Panc1 (cell line): ENCODE measurements at regions not wholly inside any gene's neighbourhood (a gene's known extent, or its start where the extent isn't known, plus 50 kb on each side); places are given as distances from the start of the nearest gene placed in this dataset.

Experiments
- ATAC-seq: fragments of 200-7000 bp; cut with Tn5 transposase; 2 replicates; pipeline ENCODE4 v1.9.1; 2020; ENCODE audit warnings: mild to moderate bottlenecking, moderate library complexity
- BruUV-seq: library from RNA; stranded (reverse); fragments of 400-500 nt; replicated peaks from 2 replicates; lab custom pipeline; 2021; lab: Mats Ljungman, UMichigan
- CTCF ChIA-PET: fragments of 300-600 bp; sonication (Branson Sonifier 250); formaldehyde crosslinking; loops from one replicate; lab custom pipeline; 2022; ENCODE audit warnings: antibody characterized with exemption; lab: Charles Lee
- POLR2A ChIA-PET: fragments of 300-600 bp; sonication (Branson Sonifier 250); formaldehyde crosslinking; loops from one replicate; lab custom pipeline; 2022; ENCODE audit warnings: antibody characterized with exemption; lab: Charles Lee
- DNase-seq: peaks from one replicate; pipeline ENCODE4 v3.0.0-alpha.2; 2010; ENCODE audit warnings: low read depth, low spot score
- H3K27ac ChIP-seq: 2 replicates; pipeline ENCODE4 v1.5.1; 2011; ENCODE audit warnings: mild to moderate bottlenecking, low read length, inconsistent platforms
- H3K27me3 ChIP-seq: fragments of 200-500 bp; sonication (Bioruptor generic); 2 replicates; pipeline ENCODE4 v1.6.0; 2014; ENCODE audit warnings: low read length, inconsistent platforms; ENCODE audit not compliant: control insufficient read depth, insufficient read depth
- H3K36me3 ChIP-seq: fragments of 200-500 bp; sonication (Bioruptor generic); 2 replicates; pipeline ENCODE4 v1.5.1; 2014; ENCODE audit warnings: inconsistent platforms, mild to moderate bottlenecking, low read length, moderate library complexity; ENCODE audit not compliant: control insufficient read depth, insufficient read depth
- H3K4me1 ChIP-seq: 2 replicates; pipeline ENCODE4 v1.5.1; 2011; ENCODE audit warnings: inconsistent platforms, mild to moderate bottlenecking, low read length, moderate library complexity; ENCODE audit not compliant: control insufficient read depth, insufficient read depth
- H3K4me3 ChIP-seq, 2 experiments: 2 replicates each; pipeline ENCODE4 v1.5.1; 2011 to 2012; ENCODE audit warnings: low read depth in 2 of 2, low read length in 2 of 2, mild to moderate bottlenecking in 2 of 2, inconsistent platforms in 1 of 2, moderate library complexity in 1 of 2
- H3K9me3 ChIP-seq: fragments of 200-500 bp; sonication (Bioruptor generic); 2 replicates; pipeline ENCODE4 v1.5.1; 2014; ENCODE audit warnings: low read depth, mild to moderate bottlenecking, inconsistent platforms, low read length, moderate library complexity; ENCODE audit not compliant: control insufficient read depth, insufficient read depth
- CTCF ChIP-seq: fragments of 450-650 bp; IDR thresholded peaks from 2 replicates; pipeline ENCODE4 v1.5.1; 2017; ENCODE audit warnings: mild to moderate bottlenecking
- POLR2AphosphoS5 ChIP-seq: IDR thresholded peaks from 2 replicates; pipeline ENCODE4 v1.6.1; 2012; ENCODE audit warnings: mild to moderate bottlenecking, low read depth, low read length, moderate library complexity
- SIN3A ChIP-seq: IDR thresholded peaks from 2 replicates; pipeline ENCODE4 v1.6.1; 2012; ENCODE audit warnings: low read depth, mild to moderate bottlenecking, low read length, moderate library complexity, borderline replicate concordance; ENCODE audit not compliant: insufficient read depth
- TCF7L2 ChIP-seq: IDR thresholded peaks from 2 replicates; pipeline ENCODE4 v1.6.1; 2011; ENCODE audit warnings: mild to moderate bottlenecking, low read depth, low read length, inconsistent platforms
- in situ Hi-C: cut with HindIII; loops from 2 replicates; pipeline ENCODE4 v1.10.0; 2016; ENCODE audit warnings: low sequenced_read_pairs, low pct_unique_long_range_greater_than_20kb
- intact Hi-C: fragments of 100-400 bp; cut with micrococcal nuclease; formaldehyde crosslinking; loops from one replicate; pipeline ENCODE4 v1.10.0; 2022; ENCODE audit not compliant: unreplicated experiment
- TF ChIP-seq, protein P1 (sequence below), 2 experiments: IDR thresholded peaks; 2 replicates each; pipeline ENCODE4 v1.6.1; 2011 to 2012; ENCODE audit warnings: low read depth in 2 of 2, control low read depth in 1 of 2, low read length in 1 of 2, mild to moderate bottlenecking in 1 of 2, moderate library complexity in 1 of 2; ENCODE audit not compliant: insufficient read depth in 1 of 2

DNA sequence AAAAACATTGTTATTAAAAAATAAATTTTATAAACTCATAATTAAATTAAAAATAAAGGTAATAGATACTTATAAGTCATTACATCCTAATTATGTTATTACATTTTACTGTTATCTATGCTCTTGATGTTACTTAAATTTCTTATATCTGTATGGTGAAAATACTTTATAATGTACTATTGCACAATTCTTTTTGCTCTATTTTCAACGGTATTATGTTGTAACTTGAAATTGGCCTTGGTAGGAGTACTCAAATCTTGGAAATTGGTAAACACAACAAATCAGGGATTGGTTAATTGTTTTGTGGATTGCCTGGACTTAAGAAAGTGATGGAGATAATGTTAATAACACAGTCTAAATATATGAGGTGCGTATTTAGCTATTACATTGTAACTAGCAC, 273.3 kb downstream of the MDFIC start:
- H3K36me3 ChIP-seq = no peaks in the 10 kb centered on the region
- H3K9me3 ChIP-seq = no peaks in the 10 kb centered on the region
- no peak overlapping the region for H3K27ac ChIP-seq
- ATAC-seq = no peak
- BruUV-seq = no TSS peak
- no peaks in the 10 kb centered on the region for H3K27me3 ChIP-seq
- CTCF ChIA-PET = no interaction called here
- intact Hi-C loops (no loop called here), in situ Hi-C loops (no loop called here)
- TF ChIP-seq CTCF (no peak), POLR2AphosphoS5 (no peak), SIN3A (no peak), TCF7L2 (no peak)
- TF ChIP-seq, protein P1, sequence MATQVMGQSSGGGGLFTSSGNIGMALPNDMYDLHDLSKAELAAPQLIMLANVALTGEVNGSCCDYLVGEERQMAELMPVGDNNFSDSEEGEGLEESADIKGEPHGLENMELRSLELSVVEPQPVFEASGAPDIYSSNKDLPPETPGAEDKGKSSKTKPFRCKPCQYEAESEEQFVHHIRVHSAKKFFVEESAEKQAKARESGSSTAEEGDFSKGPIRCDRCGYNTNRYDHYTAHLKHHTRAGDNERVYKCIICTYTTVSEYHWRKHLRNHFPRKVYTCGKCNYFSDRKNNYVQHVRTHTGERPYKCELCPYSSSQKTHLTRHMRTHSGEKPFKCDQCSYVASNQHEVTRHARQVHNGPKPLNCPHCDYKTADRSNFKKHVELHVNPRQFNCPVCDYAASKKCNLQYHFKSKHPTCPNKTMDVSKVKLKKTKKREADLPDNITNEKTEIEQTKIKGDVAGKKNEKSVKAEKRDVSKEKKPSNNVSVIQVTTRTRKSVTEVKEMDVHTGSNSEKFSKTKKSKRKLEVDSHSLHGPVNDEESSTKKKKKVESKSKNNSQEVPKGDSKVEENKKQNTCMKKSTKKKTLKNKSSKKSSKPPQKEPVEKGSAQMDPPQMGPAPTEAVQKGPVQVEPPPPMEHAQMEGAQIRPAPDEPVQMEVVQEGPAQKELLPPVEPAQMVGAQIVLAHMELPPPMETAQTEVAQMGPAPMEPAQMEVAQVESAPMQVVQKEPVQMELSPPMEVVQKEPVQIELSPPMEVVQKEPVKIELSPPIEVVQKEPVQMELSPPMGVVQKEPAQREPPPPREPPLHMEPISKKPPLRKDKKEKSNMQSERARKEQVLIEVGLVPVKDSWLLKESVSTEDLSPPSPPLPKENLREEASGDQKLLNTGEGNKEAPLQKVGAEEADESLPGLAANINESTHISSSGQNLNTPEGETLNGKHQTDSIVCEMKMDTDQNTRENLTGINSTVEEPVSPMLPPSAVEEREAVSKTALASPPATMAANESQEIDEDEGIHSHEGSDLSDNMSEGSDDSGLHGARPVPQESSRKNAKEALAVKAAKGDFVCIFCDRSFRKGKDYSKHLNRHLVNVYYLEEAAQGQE (IDR thresholded peaks at IDR 0.05; ENCODE audit: insufficient read depth in 1 of 2, low read depth in 2 of 2, low read length in 1 of 2) = no peak
- POLR2A ChIA-PET = no interaction called here
- DNase-seq = no peak
- no peak overlapping the region for H3K4me3 ChIP-seq
- H3K4me1 ChIP-seq = no peaks in the 10 kb centered on the region

DNA sequence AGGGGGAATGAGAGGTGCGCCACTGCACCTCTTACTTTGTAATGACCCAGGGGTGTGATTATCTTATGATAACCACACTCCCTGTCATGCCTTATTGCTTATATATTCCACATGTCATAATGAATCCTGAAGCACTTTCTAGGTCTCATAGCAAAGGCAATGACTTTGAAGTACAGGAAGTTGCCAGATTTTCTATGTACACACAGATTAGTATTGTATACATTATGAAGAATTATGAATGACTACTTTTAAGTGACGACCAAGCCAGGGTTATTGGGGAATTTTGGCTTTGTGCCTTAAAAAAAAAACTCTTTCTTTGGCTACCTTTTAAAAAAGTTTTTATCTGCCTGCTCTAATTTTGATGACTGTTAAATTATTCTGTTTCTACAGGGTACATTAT, 269.6 kb downstream of the MDFIC start:
- BruUV-seq = no TSS peak
- ATAC-seq (no peak), DNase-seq (no peak)
- no peaks in the 10 kb centered on the region for H3K4me1 ChIP-seq
- in situ Hi-C loops = no loop called here
- H3K4me3 ChIP-seq = no peak overlapping the region
- H3K36me3 ChIP-seq = no peaks in the 10 kb centered on the region
- H3K9me3 ChIP-seq = no peaks in the 10 kb centered on the region
- H3K27me3 ChIP-seq = no peaks in the 10 kb centered on the region
- ChIA-PET POLR2A (no interaction called here), CTCF (no interaction called here)
- no peak for TF ChIP-seq CTCF
- no peak for TF ChIP-seq POLR2AphosphoS5
- TF ChIP-seq SIN3A = no peak
- TF ChIP-seq, protein P1 (IDR thresholded peaks at IDR 0.05; ENCODE audit: insufficient read depth in 1 of 2, low read depth in 2 of 2, low read length in 1 of 2) = no peak
- TF ChIP-seq TCF7L2 = no peak
- intact Hi-C loops = no loop called here
- no peak overlapping the region for H3K27ac ChIP-seq
